Endothelial cell of umbilical vein (primary cell): ENCODE measurements at regions not wholly inside any gene's neighbourhood (a gene's known extent, or its start where the extent isn't known, plus 50 kb on each side); places are given as distances from the start of the nearest gene placed in this dataset.

Experiments
- BruUV-seq: library from RNA; stranded (reverse); fragments of 400-500 nt; replicated peaks from 2 replicates; lab custom pipeline; 2021; lab: Mats Ljungman, UMichigan
- CTCF ChIA-PET: fragments of 300-600, 350-600 bp; sonication (Branson Sonifier 250); formaldehyde crosslinking; loops from one replicate; lab custom pipeline; 2021; ENCODE audit warnings: antibody characterized with exemption, inconsistent platforms; lab: Charles Lee
- POLR2A ChIA-PET: fragments of 300-600, 350-600 bp; sonication (Branson Sonifier 250); formaldehyde crosslinking; loops from one replicate; lab custom pipeline; 2021; ENCODE audit warnings: antibody characterized with exemption, inconsistent platforms; lab: Charles Lee
- DNase-seq: peaks from one replicate; pipeline ENCODE4 v3.0.0-alpha.2; 2011; ENCODE audit warnings: low read depth, low spot score
- FAIRE-seq: peaks from 2 replicates; lab custom pipeline; 2011; peaks lifted over from hg19 to GRCh38; lab: Jason Lieb, UNC
- H2AFZ ChIP-seq: 2 replicates; pipeline ENCODE4 v1.6.0; 2012; ENCODE audit warnings: low read depth, low read length, control low read depth, inconsistent platforms
- H3K27ac ChIP-seq: 2 replicates; pipeline ENCODE4 v1.5.1; 2011; ENCODE audit warnings: low read depth, mild to moderate bottlenecking, control low read depth, low read length, moderate library complexity; ENCODE audit not compliant: insufficient read depth
- H3K27me3 ChIP-seq, 2 experiments: 2 replicates each; pipeline versions ENCODE4 v1.6.0 to v1.6.1; 2011; ENCODE audit warnings: low read length in 2 of 2, mixed read lengths in 1 of 2; ENCODE audit not compliant: control insufficient read depth in 2 of 2, insufficient read depth in 2 of 2
- H3K36me3 ChIP-seq, 2 experiments: 2 replicates in 1 of 2; 3 replicates in 1 of 2; pipeline ENCODE4 v1.5.1; 2011; ENCODE audit warnings: low read length in 2 of 2, mild to moderate bottlenecking in 1 of 2, moderate library complexity in 1 of 2; ENCODE audit not compliant: control insufficient read depth in 2 of 2, insufficient read depth in 2 of 2; ENCODE audit errors: extremely low read depth in 1 of 2
- H3K4me1 ChIP-seq: 3 replicates; pipeline ENCODE4 v1.5.1; 2011; ENCODE audit warnings: mild to moderate bottlenecking, low read length; ENCODE audit not compliant: control insufficient read depth, insufficient read depth; ENCODE audit errors: extremely low read depth
- H3K4me2 ChIP-seq: 2 replicates; pipeline ENCODE4 v1.6.1; 2011; ENCODE audit warnings: low read length, control low read depth, mixed read lengths; ENCODE audit not compliant: insufficient read depth
- H3K4me3 ChIP-seq, 3 experiments: fragments of 200-600 bp in 1 of 3; sonication (generic), shearing (Covaris generic) in 1 of 3; replicated peaks in 1 of 3; 2 replicates each; pipeline ENCODE4 v1.5.1; 2011 to 2016; ENCODE audit warnings: control low read depth in 3 of 3, low read length in 3 of 3, mild to moderate bottlenecking in 2 of 3, inconsistent platforms in 1 of 3, low read depth in 1 of 3, moderate library complexity in 1 of 3; ENCODE audit not compliant: insufficient read depth in 1 of 3
- H3K79me2 ChIP-seq: 2 replicates; pipeline ENCODE4 v1.6.0; 2012; ENCODE audit warnings: low read length, inconsistent platforms; ENCODE audit not compliant: control insufficient read depth, insufficient read depth
- H3K9ac ChIP-seq: replicated peaks from 2 replicates; pipeline ENCODE3; 2011; ENCODE audit warnings: low read length, control low read depth; ENCODE audit not compliant: insufficient read depth; ENCODE audit errors: extremely low read depth
- H3K9me1 ChIP-seq: replicated peaks from 3 replicates; pipeline ENCODE4 v1.6.0; 2011; ENCODE audit warnings: mild to moderate bottlenecking, low read length; ENCODE audit not compliant: control insufficient read depth, insufficient read depth; ENCODE audit errors: extremely low read depth
- H3K9me3 ChIP-seq: replicated peaks from 2 replicates; pipeline ENCODE4 v1.5.1; 2012; ENCODE audit warnings: low read length, inconsistent platforms; ENCODE audit not compliant: control insufficient read depth, insufficient read depth
- H4K20me1 ChIP-seq: replicated peaks from 2 replicates; pipeline ENCODE3; 2011; ENCODE audit warnings: mild to moderate bottlenecking, low read length; ENCODE audit not compliant: control insufficient read depth, insufficient read depth; ENCODE audit errors: extremely low read depth
- EZH2 ChIP-seq: IDR thresholded peaks from 2 replicates; pipeline ENCODE4 v1.6.1; 2012; ENCODE audit warnings: borderline replicate concordance, low read depth, mild to moderate bottlenecking, moderate library complexity, low read length, inconsistent platforms; ENCODE audit not compliant: severe bottlenecking
- FOS ChIP-seq: IDR thresholded peaks from 2 replicates; pipeline ENCODE4 v1.6.1; 2011; ENCODE audit warnings: mild to moderate bottlenecking, low read length, moderate library complexity, borderline replicate concordance; ENCODE audit not compliant: insufficient read depth
- GATA2 ChIP-seq: IDR thresholded peaks from 2 replicates; pipeline ENCODE4 v1.7.0; 2011; ENCODE audit warnings: low read depth, mild to moderate bottlenecking, moderate library complexity, mixed read lengths, low read length; ENCODE audit not compliant: insufficient read length, insufficient read depth
- JUN ChIP-seq: IDR thresholded peaks from 2 replicates; pipeline ENCODE4 v1.6.1; 2011; ENCODE audit warnings: borderline replicate concordance, low read depth; ENCODE audit not compliant: insufficient read length, insufficient read depth
- MYC ChIP-seq: IDR thresholded peaks from one replicate; pipeline ENCODE4 v1.6.1; 2011; ENCODE audit warnings: mild to moderate bottlenecking, low read depth, low read length
- POLR2A ChIP-seq: IDR thresholded peaks from 2 replicates; pipeline ENCODE4 v1.6.1; 2012; ENCODE audit warnings: low read depth, mild to moderate bottlenecking, control low read depth, low read length
- POLR2AphosphoS5 ChIP-seq: IDR thresholded peaks from 2 replicates; pipeline ENCODE4 v1.6.1; 2012; ENCODE audit warnings: low read depth, mild to moderate bottlenecking, control low read depth, low read length, moderate library complexity; ENCODE audit not compliant: insufficient read depth
- dilution Hi-C: fragments of 300-500 bp; cut with MboI; formaldehyde crosslinking; loops from one replicate; pipeline ENCODE4 v1.15.0; 2019; ENCODE audit warnings: low sequenced_read_pairs; ENCODE audit not compliant: extremely low pct_ligation_motif_present
- intact Hi-C: fragments of 100-400 bp; cut with micrococcal nuclease; formaldehyde crosslinking; loops from one replicate; pipeline ENCODE4 v1.10.0; 2022
- TF ChIP-seq, protein P1 (sequence below): IDR thresholded peaks from 2 replicates; pipeline ENCODE4 v1.6.1; 2011; ENCODE audit not compliant: insufficient read depth, insufficient read length
- TF ChIP-seq, protein P2 (sequence below), 2 donors: IDR thresholded peaks; 1 replicate in 1 of 2; 2 replicates in 1 of 2; pipeline ENCODE4 v1.5.1; 2011; ENCODE audit warnings: low read length in 2 of 2, mild to moderate bottlenecking in 2 of 2, moderate library complexity in 2 of 2, control low read depth in 1 of 2, inconsistent platforms in 1 of 2, low read depth in 1 of 2; ENCODE audit not compliant: insufficient read depth in 1 of 2; ENCODE audit errors: extremely low read depth in 1 of 2

DNA sequence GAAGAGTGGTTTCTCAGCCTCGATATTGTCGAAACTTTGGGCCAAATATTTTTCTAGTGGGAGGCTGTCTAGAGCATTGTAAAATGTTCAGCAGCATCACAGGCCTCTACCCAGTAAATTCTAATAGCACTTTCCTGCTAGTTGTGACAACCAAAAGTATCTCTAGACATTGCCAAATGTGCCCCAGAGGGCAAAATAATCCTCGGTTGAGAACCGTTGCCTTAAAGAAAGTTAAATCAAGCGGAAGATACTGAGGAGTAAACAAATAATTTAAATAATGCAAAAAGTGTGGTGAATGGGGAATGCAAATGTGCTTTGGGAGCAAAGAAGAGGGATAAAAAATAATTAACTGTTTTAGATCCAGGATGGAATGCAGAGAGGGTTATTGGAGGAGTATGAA is 106.4 kb upstream of the ASCC3 start:
- intact Hi-C loops (no loop called here), dilution Hi-C loops (no loop called here)
- FAIRE-seq (no peak), DNase-seq (no peak)
- ChIA-PET CTCF (no interaction called here), POLR2A (no interaction called here)
- Histone ChIP-seq H3K36me3 (no peaks in the 10 kb centered on the region), H3K27me3 (no peaks in the 10 kb centered on the region), H3K27ac (no peak overlapping the region), H3K4me1 (no peaks in the 10 kb centered on the region), H3K9ac (no peak overlapping the region), H3K9me3 (no peaks in the 10 kb centered on the region), H4K20me1 (no peaks in the 10 kb centered on the region), H3K4me3 (no peak overlapping the region), H3K4me2 (no peak overlapping the region), H3K9me1 (no peaks in the 10 kb centered on the region), H2AFZ (no peak overlapping the region), H3K79me2 (no peaks in the 10 kb centered on the region)
- no TSS peak for BruUV-seq
- TF ChIP-seq FOS (no peak), POLR2AphosphoS5 (no peak)
- TF ChIP-seq, protein P1, sequence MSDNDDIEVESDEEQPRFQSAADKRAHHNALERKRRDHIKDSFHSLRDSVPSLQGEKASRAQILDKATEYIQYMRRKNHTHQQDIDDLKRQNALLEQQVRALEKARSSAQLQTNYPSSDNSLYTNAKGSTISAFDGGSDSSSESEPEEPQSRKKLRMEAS: no peak

GRCh38 chr6:100988391-100988984 is 107.4 kb upstream of the ASCC3 start:
- no TSS peak for BruUV-seq
- H3K27ac ChIP-seq: no peak overlapping the region
- H3K36me3 ChIP-seq: no peaks in the 10 kb centered on the region
- no peaks in the 10 kb centered on the region for H3K79me2 ChIP-seq
- no peaks in the 10 kb centered on the region for H3K27me3 ChIP-seq
- DNase-seq: no peak
- intact Hi-C loops: no loop called here
- no peaks in the 10 kb centered on the region for H3K9me3 ChIP-seq
- no peaks in the 10 kb centered on the region for H3K9me1 ChIP-seq
- dilution Hi-C loops: no loop called here
- no peak overlapping the region for H2AFZ ChIP-seq
- H3K4me2 ChIP-seq: no peak overlapping the region
- TF ChIP-seq, protein P1: no peak
- TF ChIP-seq EZH2 (no peak), JUN (no peak), MYC (no peak), GATA2 (no peak), FOS (no peak), POLR2A (no peak), POLR2AphosphoS5 (no peak)
- TF ChIP-seq, protein P2, sequence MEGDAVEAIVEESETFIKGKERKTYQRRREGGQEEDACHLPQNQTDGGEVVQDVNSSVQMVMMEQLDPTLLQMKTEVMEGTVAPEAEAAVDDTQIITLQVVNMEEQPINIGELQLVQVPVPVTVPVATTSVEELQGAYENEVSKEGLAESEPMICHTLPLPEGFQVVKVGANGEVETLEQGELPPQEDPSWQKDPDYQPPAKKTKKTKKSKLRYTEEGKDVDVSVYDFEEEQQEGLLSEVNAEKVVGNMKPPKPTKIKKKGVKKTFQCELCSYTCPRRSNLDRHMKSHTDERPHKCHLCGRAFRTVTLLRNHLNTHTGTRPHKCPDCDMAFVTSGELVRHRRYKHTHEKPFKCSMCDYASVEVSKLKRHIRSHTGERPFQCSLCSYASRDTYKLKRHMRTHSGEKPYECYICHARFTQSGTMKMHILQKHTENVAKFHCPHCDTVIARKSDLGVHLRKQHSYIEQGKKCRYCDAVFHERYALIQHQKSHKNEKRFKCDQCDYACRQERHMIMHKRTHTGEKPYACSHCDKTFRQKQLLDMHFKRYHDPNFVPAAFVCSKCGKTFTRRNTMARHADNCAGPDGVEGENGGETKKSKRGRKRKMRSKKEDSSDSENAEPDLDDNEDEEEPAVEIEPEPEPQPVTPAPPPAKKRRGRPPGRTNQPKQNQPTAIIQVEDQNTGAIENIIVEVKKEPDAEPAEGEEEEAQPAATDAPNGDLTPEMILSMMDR (IDR thresholded peaks at IDR 0.05; ENCODE audit: extremely low read depth in 1 of 2, insufficient read depth in 1 of 2, low read depth in 1 of 2, low read length in 2 of 2): no peak
- no peak for FAIRE-seq
- no peaks in the 10 kb centered on the region for H3K4me1 ChIP-seq
- CTCF ChIA-PET: no interaction called here
- H4K20me1 ChIP-seq: no peaks in the 10 kb centered on the region
- H3K4me3 ChIP-seq: no peak overlapping the region
- POLR2A ChIA-PET: no interaction called here
- H3K9ac ChIP-seq: no peak overlapping the region
